IMR-90 (cell line): ENCODE measurements at regions not wholly inside any gene's neighbourhood (a gene's known extent, or its start where the extent isn't known, plus 50 kb on each side); places are given as distances from the start of the nearest gene placed in this dataset.

Experiments
- ATAC-seq: fragments of 200-7000 bp; cut with Tn5 transposase; 2 replicates; pipeline ENCODE4 v1.9.1; 2020; ENCODE audit warnings: low read depth, mild to moderate bottlenecking, moderate library complexity
- BruUV-seq: library from RNA; stranded (reverse); fragments of 400-500 nt; replicated peaks from 2 replicates; lab custom pipeline; 2021; lab: Mats Ljungman, UMichigan
- CTCF ChIA-PET: fragments of 300-600 bp; formaldehyde crosslinking; extraction: SDS; loops from one replicate; lab custom pipeline; 2021; ENCODE audit warnings: antibody characterized with exemption; lab: Yijun Ruan, JAX
- POLR2A ChIA-PET: fragments of 300-600 bp; sonication (Branson Sonifier 250); formaldehyde crosslinking; loops from one replicate; lab custom pipeline; 2022; ENCODE audit warnings: antibody characterized with exemption; ENCODE audit not compliant: unreplicated experiment; lab: Charles Lee
- DNase-seq: peaks from one replicate; pipeline ENCODE4 v3.0.0; 2013
- H2AFZ ChIP-seq: replicated peaks from 2 replicates; pipeline ENCODE3; 2013; ENCODE audit warnings: low read length, mild to moderate bottlenecking; ENCODE audit not compliant: poor library complexity
- H2AK5ac ChIP-seq: 2 replicates; pipeline ENCODE4 v1.6.1; 2013; ENCODE audit warnings: low read depth, low read length, inconsistent platforms
- H2AK9ac ChIP-seq: replicated peaks from 2 replicates; pipeline ENCODE3; 2013; ENCODE audit warnings: mild to moderate bottlenecking, low read depth, low read length, moderate library complexity; ENCODE audit not compliant: poor library complexity
- H2BK120ac ChIP-seq: 2 replicates; pipeline ENCODE4 v1.6.1; 2013; ENCODE audit warnings: low read depth, low read length, inconsistent platforms
- H2BK15ac ChIP-seq: 3 replicates; pipeline ENCODE4 v1.6.1; 2013; ENCODE audit warnings: low read depth, low read length, inconsistent platforms
- H2BK20ac ChIP-seq: 2 replicates; pipeline ENCODE4 v1.6.1; 2013; ENCODE audit warnings: low read depth, mild to moderate bottlenecking, inconsistent platforms, low read length, moderate library complexity
- H2BK5ac ChIP-seq: 2 replicates; pipeline ENCODE4 v1.6.1; 2013; ENCODE audit warnings: mild to moderate bottlenecking, low read depth, low read length, inconsistent platforms; ENCODE audit not compliant: poor library complexity, severe bottlenecking
- H3K14ac ChIP-seq: replicated peaks from 2 replicates; pipeline ENCODE4 v1.6.1; 2013; ENCODE audit warnings: low read depth, low read length, inconsistent platforms
- H3K18ac ChIP-seq: 2 replicates; pipeline ENCODE4 v1.6.1; 2013; ENCODE audit warnings: low read depth, low read length, control low read depth
- H3K23ac ChIP-seq: 2 replicates; pipeline ENCODE4 v1.6.1; 2013; ENCODE audit warnings: low read depth, low read length, inconsistent platforms
- H3K27ac ChIP-seq: 2 replicates; pipeline ENCODE4 v1.5.1; 2013; ENCODE audit warnings: mild to moderate bottlenecking, control low read depth, low read length; ENCODE audit not compliant: insufficient read depth
- H3K27me3 ChIP-seq: 2 replicates; pipeline ENCODE4 v1.6.1; 2013; ENCODE audit warnings: low read length; ENCODE audit not compliant: control insufficient read depth, insufficient read depth
- H3K36me3 ChIP-seq: 2 replicates; pipeline ENCODE4 v1.6.1; 2013; ENCODE audit warnings: low read length, mixed read lengths; ENCODE audit not compliant: control insufficient read depth, insufficient read depth
- H3K4ac ChIP-seq: 2 replicates; pipeline ENCODE4 v1.6.1; 2013; ENCODE audit warnings: low read depth, low read length, inconsistent platforms
- H3K4me1 ChIP-seq: 2 replicates; pipeline ENCODE4 v1.6.1; 2013; ENCODE audit warnings: low read length, mixed read lengths; ENCODE audit not compliant: control insufficient read depth, insufficient read depth
- H3K4me2 ChIP-seq: 2 replicates; pipeline ENCODE4 v1.6.1; 2013; ENCODE audit warnings: low read depth, mild to moderate bottlenecking, control low read depth, low read length, moderate library complexity
- H3K4me3 ChIP-seq: 2 replicates; pipeline ENCODE4 v1.5.1; 2013; ENCODE audit warnings: low read depth, mild to moderate bottlenecking, control low read depth, low read length, moderate library complexity; ENCODE audit not compliant: insufficient read depth
- H3K56ac ChIP-seq: 2 replicates; pipeline ENCODE4 v1.6.1; 2013; ENCODE audit warnings: low read length, inconsistent platforms; ENCODE audit not compliant: insufficient read depth; ENCODE audit errors: extremely low read depth
- H3K79me1 ChIP-seq, 2 experiments: 2 replicates each; pipeline ENCODE4 v1.6.1; 2013; ENCODE audit warnings: low read length in 2 of 2, inconsistent platforms in 1 of 2, low read depth in 1 of 2
- H3K9ac ChIP-seq: 2 replicates; pipeline ENCODE4 v1.6.1; 2013; ENCODE audit warnings: low read depth, low read length, control low read depth
- H3K9me1 ChIP-seq: 2 replicates; pipeline ENCODE4 v1.6.1; 2013; ENCODE audit warnings: low read length, inconsistent platforms; ENCODE audit not compliant: insufficient read depth
- H3K9me3 ChIP-seq: 2 replicates; pipeline ENCODE4 v1.6.1; 2013; ENCODE audit warnings: low read length; ENCODE audit not compliant: control insufficient read depth, insufficient read depth
- H4K20me1 ChIP-seq: 2 replicates; pipeline ENCODE4 v1.6.1; 2013; ENCODE audit warnings: low read length, inconsistent platforms; ENCODE audit not compliant: insufficient read depth
- H4K5ac ChIP-seq: 2 replicates; pipeline ENCODE4 v1.6.1; 2013; ENCODE audit warnings: mild to moderate bottlenecking, low read depth, low read length, control low read depth
- H4K8ac ChIP-seq, 2 experiments: 2 replicates each; pipeline ENCODE4 v1.6.1; 2013; ENCODE audit warnings: low read depth in 2 of 2, low read length in 2 of 2, control low read depth in 1 of 2, inconsistent platforms in 1 of 2
- H4K91ac ChIP-seq: 2 replicates; pipeline ENCODE4 v1.6.1; 2013; ENCODE audit warnings: low read depth, low read length, inconsistent platforms; ENCODE audit not compliant: insufficient read depth
- MAFK ChIP-seq: IDR thresholded peaks from 2 replicates; pipeline ENCODE4 v1.6.1; 2012; ENCODE audit warnings: low read depth, low read length, improper control_type of control experiment
- MAZ ChIP-seq: IDR thresholded peaks from 2 replicates; pipeline ENCODE4 v1.6.1; 2012; ENCODE audit warnings: low read depth, mild to moderate bottlenecking, low read length, improper control_type of control experiment, moderate library complexity, borderline replicate concordance
- MXI1 ChIP-seq: IDR thresholded peaks from 2 replicates; pipeline ENCODE4 v1.6.1; 2012; ENCODE audit warnings: low read depth, mild to moderate bottlenecking, low read length, moderate library complexity, borderline replicate concordance
- RAD21 ChIP-seq: IDR thresholded peaks from 2 replicates; pipeline ENCODE4 v1.6.1; 2012; ENCODE audit warnings: low read length, improper control_type of control experiment
- RCOR1 ChIP-seq: IDR thresholded peaks from 2 replicates; pipeline ENCODE4 v1.6.1; 2012; ENCODE audit warnings: mild to moderate bottlenecking, low read length, improper control_type of control experiment; ENCODE audit not compliant: insufficient replicate concordance
- WGBS, 2 experiments: methylation state at CpG; one replicate each; pipeline versions ENCODE4 v1.1.5 to v1.1.7; 2013; ENCODE audit warnings: missing lambda C conversion rate in 2 of 2; ENCODE audit not compliant: insufficient read length in 1 of 2; ENCODE audit errors: extremely low coverage in 2 of 2; 5-methylcytosine and 5-hydroxymethylcytosine counted together
- dilution Hi-C: fragments of 300-500 bp; cut with HindIII; formaldehyde crosslinking; loops from one replicate; pipeline ENCODE4 v1.14.3; 2018; ENCODE audit warnings: low sequenced_read_pairs; ENCODE audit not compliant: unreplicated experiment
- in situ Hi-C: fragments of 300-500 bp; cut with MboI; formaldehyde crosslinking; loops from 3 replicates; pipeline ENCODE4 v1.14.3; 2019; ENCODE audit warnings: low sequenced_read_pairs, inconsistent platforms, mixed read lengths
- intact Hi-C: fragments of 100-400 bp; cut with micrococcal nuclease; formaldehyde crosslinking; loops from 2 replicates; pipeline ENCODE4 v1.10.0; 2022
- TF ChIP-seq, protein P1 (sequence below): fragments of 150-350 bp; IDR thresholded peaks from 2 replicates; pipeline ENCODE4 v1.6.1; 2017; ENCODE audit warnings: mild to moderate bottlenecking, antibody characterized with exemption, low read length, low read depth

DNA sequence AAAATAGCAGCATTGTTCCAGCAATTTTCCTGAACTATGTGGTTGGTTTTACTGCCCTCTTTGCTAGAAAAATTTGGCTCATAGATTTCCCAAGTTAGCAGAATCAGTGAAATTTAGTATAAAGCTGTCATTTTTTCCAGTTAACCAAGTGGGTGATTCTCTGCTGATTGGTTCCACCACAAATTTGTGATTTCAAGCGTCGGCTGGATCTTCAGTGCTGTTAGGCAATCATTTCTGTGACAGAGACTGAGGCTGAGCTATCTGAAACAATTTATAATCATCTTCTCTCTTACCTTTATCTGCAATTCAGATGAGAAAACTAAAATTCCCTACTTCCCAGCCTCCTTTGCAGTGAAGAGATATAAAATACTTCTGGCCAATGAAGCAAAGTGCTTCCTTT lies 68.6 kb upstream of the OTUD4 start:
- ChIA-PET POLR2A (no interaction called here), CTCF (no interaction called here)
- in situ Hi-C loops (no loop called here), intact Hi-C loops (no loop called here), dilution Hi-C loops (no loop called here)
- H3K4me1 ChIP-seq: no peaks in the 10 kb centered on the region
- no peak overlapping the region for H3K18ac ChIP-seq
- no peak overlapping the region for H2BK15ac ChIP-seq
- H4K5ac ChIP-seq: no peak overlapping the region
- H3K4me2 ChIP-seq: no peak overlapping the region
- no peak overlapping the region for H3K9ac ChIP-seq
- H2BK5ac ChIP-seq: no peak overlapping the region
- no peak overlapping the region for H2AK9ac ChIP-seq
- no peak overlapping the region for H3K4me3 ChIP-seq
- no peak overlapping the region for H2AFZ ChIP-seq
- H2BK120ac ChIP-seq: no peak overlapping the region
- peaks cover 8% of the 10 kb centered on the region for H3K27me3 ChIP-seq
- H3K4ac ChIP-seq: no peak overlapping the region
- H3K27ac ChIP-seq: no peak overlapping the region
- H2AK5ac ChIP-seq: no peak overlapping the region
- no peaks in the 10 kb centered on the region for H3K79me1 ChIP-seq
- no peak overlapping the region for H3K14ac ChIP-seq
- whole genome bisulfite sequencing, 2 experiments: no CpG with 5 or more reads among the region's 2 CpGs
- ATAC-seq (no peak), DNase-seq (no peak)
- no peak overlapping the region for H3K23ac ChIP-seq
- no TSS peak for BruUV-seq
- H3K36me3 ChIP-seq: no peaks in the 10 kb centered on the region
- H4K8ac ChIP-seq: no peak overlapping the region
- TF ChIP-seq RCOR1 (no peak), RAD21 (no peak), MAZ (no peak), MXI1 (no peak), MAFK (no peak)
- TF ChIP-seq, protein P1, sequence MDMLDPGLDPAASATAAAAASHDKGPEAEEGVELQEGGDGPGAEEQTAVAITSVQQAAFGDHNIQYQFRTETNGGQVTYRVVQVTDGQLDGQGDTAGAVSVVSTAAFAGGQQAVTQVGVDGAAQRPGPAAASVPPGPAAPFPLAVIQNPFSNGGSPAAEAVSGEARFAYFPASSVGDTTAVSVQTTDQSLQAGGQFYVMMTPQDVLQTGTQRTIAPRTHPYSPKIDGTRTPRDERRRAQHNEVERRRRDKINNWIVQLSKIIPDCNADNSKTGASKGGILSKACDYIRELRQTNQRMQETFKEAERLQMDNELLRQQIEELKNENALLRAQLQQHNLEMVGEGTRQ: no peak
- no peak overlapping the region for H2BK20ac ChIP-seq
- H3K9me3 ChIP-seq: no peaks in the 10 kb centered on the region
- no peaks in the 10 kb centered on the region for H3K9me1 ChIP-seq
- H4K91ac ChIP-seq: no peak overlapping the region
- no peak overlapping the region for H3K56ac ChIP-seq
- H4K20me1 ChIP-seq: no peaks in the 10 kb centered on the region
